Colon (tissue), 2 donors: ENCODE measurements at regions not wholly inside any gene's neighbourhood (a gene's known extent, or its start where the extent isn't known, plus 50 kb on each side); places are given as distances from the start of the nearest gene placed in this dataset.

ENCODE experiments used
- FAIRE-seq: peaks from 2 replicates; lab custom pipeline; 2012; peaks lifted over from hg19 to GRCh38; lab: Jason Lieb, UNC
- donor health status: control.
- donor health status: control.

DNA sequence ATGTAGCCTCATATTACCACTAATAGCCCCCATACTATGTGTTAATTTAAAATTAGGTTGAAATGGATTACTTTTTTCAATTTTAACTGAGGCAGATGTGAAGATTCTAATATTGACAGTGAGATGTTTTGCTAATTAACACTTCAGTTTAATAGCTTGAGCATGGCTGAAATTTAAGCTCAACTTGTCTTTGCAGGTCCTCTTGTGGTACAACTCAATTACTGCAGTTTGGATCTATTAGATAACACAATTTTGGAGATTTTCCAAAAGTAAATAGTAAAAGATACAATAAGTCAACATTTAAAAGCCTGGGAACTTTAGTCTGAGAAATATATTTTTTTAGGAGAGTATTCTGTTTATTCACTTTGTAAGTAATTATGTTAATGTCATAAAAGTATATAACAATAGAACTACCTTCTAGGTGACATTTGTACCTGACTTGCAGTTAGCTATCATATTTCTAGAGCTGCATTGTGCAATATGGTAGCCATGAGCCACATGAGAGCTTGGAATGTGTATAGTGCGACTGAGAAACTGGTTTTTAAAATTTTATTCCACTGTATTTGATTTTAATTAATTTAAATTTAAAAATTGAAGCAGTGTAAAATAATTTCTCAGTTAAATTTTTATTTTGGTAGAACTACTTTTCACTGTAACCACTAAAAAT, 73.1 kb upstream of the FMR1 start:
- FAIRE-seq: peak; percentile 94

GRCh38 chrX:147846676-147847075, 65.0 kb upstream of the FMR1 start:
- peak; percentile 36 for FAIRE-seq

GRCh38 chrX:147847999-147848398, 63.7 kb upstream of the FMR1 start:
- no peak for FAIRE-seq

DNA sequence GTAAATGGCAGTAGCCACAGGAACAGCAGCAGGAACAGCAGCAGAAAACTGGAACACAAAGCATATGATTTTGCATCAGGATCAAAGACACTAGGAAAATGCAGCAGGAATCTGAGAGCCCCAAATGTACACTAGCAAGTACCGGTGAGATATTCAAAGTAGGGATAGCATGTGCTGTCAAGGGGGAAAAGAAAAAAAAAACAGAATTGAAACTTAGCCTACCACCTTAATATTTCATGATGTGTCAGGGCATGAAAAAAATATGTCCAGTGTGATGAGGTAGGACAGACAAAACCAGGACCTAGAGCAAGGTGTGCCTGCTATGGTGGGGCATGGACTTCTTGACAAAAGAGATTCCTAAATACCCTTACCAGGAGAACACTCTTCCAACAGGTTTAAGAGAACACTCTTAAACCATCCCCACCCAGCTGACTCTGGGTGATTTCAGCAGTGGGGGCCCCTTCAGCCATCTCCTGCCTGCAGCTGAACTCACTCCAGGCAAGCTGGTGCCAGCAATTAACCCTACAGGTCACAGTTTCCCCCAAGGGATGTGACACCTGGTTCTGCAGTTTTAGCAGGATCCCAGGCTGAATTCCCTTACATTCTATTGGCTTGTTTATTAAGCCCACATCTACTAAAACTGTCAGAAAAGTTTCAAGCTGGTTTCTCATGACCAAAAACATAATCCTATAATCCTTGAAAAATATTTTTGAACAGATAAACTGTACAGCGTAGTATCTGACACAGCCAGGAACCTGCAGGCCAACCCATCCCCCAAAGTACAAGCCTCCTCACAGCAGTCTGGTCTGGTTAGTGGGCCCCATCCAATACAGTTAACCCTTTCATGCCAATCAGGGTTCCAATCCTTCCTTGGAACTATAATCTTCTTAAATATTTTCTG, 62.9 kb upstream of the FMR1 start:
- no peak for FAIRE-seq

DNA sequence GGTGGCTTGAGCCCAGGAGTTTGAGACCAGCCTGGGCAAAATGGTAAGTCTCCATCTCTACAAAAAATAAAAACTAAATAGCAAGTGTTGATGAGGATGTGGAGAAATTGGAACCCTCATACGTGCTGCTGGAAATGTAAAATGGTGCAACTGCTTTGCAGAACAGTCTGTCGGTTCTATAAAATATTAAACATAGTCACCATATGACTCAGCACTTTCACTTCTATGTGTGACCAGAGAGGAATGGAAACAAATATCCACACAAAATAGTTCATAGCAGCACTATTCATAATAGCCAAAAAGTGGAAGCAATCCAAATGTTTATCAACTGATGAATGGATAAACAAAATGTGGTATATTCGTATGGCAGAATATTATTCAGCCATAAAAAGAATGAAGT, 60.8 kb upstream of the FMR1 start:
- FAIRE-seq: no peak

DNA sequence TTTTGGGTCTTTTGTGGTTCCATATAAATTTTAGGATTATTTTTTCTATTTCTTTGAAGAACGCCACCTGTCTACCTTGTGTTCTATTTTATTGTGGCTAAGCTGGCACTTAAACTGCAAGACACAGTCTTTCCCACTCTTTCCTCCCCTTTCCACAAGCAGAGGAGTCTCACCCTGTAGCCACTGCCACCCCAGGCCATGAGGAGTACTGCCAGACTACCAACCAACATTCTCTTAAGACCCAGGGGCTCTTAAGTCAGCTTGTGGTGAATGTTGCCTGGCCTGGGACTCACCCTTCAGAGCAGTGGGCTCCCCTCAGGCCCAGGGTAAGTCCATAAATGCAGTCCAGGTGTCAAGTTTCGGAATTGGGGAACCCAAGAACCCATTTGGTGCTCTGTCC, 58.0 kb upstream of the FMR1 start:
- no peak for FAIRE-seq

DNA sequence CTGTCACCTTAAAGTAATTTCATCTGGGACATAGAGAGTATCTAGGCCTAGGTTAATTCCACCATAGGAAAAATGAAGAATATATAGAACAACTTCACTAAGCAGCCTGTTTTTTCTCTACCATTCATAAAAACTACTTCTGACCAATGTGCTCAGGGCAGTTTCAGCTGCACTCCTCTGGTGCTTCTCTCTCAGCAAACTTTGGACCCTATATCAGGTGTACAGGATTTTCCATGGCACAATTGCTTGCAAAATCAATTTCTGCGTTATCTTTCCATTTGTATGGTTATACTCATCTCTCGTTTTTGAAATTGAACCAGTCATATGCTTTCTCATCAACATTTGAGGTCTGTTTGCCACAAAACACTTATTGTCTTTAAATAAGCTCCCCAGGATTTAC, 52.1 kb upstream of the FMR1 start:
- FAIRE-seq: no peak
